OCI-LY1 (cell line): ENCODE measurements at regions not wholly inside any gene's neighbourhood (a gene's known extent, or its start where the extent isn't known, plus 50 kb on each side); places are given as distances from the start of the nearest gene placed in this dataset.

Experiments used
- H2AFZ ChIP-seq: fragments of 200-600 bp; sonication (generic), shearing (Covaris generic); 2 replicates; pipeline ENCODE4 v1.6.0; 2014; ENCODE audit warnings: antibody characterized with exemption, mild to moderate bottlenecking, low read length
- H3F3A ChIP-seq: fragments of 200-600 bp; sonication (generic), shearing (Covaris generic); 2 replicates; pipeline ENCODE4 v1.6.0; 2014; ENCODE audit warnings: mild to moderate bottlenecking, antibody characterized with exemption, low read length, moderate library complexity; ENCODE audit not compliant: insufficient read depth
- H3K27ac ChIP-seq: fragments of 200-600 bp; sonication (generic); 2 replicates; pipeline ENCODE4 v1.5.1; 2014; ENCODE audit warnings: low read length, mixed run types, mild to moderate bottlenecking, low read depth; ENCODE audit not compliant: poor library complexity, severe bottlenecking
- H3K27me3 ChIP-seq: fragments of 200-600 bp; sonication (generic); 2 replicates; pipeline ENCODE4 v1.6.0; 2014; ENCODE audit warnings: antibody characterized with exemption, mild to moderate bottlenecking, low read length, moderate library complexity; ENCODE audit not compliant: insufficient read depth
- H3K36me3 ChIP-seq: fragments of 200-600 bp; sonication (generic); 2 replicates; pipeline ENCODE4 v1.6.1; 2014; ENCODE audit warnings: mild to moderate bottlenecking, antibody characterized with exemption, low read length, moderate library complexity, mixed read lengths; ENCODE audit not compliant: insufficient read depth
- H3K4me1 ChIP-seq: fragments of 200-600 bp; sonication (generic); 2 replicates; pipeline ENCODE4 v1.5.1; 2014; ENCODE audit warnings: mild to moderate bottlenecking, low read length, moderate library complexity; ENCODE audit not compliant: insufficient read depth, severe bottlenecking
- H3K4me2 ChIP-seq: fragments of 200-600 bp; sonication (generic), shearing (Covaris generic); 2 replicates; pipeline ENCODE4 v1.6.1; 2014; ENCODE audit warnings: low read length
- H3K4me3 ChIP-seq: fragments of 200-600 bp; sonication (generic); 2 replicates; pipeline ENCODE4 v1.5.1; 2014; ENCODE audit warnings: low read length, low read depth, mild to moderate bottlenecking, mixed read lengths; ENCODE audit not compliant: poor library complexity, severe bottlenecking
- H3K79me2 ChIP-seq: fragments of 200-600 bp; shearing (Covaris generic); 2 replicates; pipeline ENCODE4 v1.6.1; 2016; ENCODE audit warnings: mixed run types, low read length, mixed read lengths; ENCODE audit not compliant: insufficient read depth
- H3K9ac ChIP-seq: fragments of 200-600 bp; sonication (generic), shearing (Covaris generic); 2 replicates; pipeline ENCODE4 v1.6.1; 2014; ENCODE audit warnings: mild to moderate bottlenecking, low read length, mixed read lengths
- H3K9me2 ChIP-seq: fragments of 200-600 bp; sonication (generic), shearing (Covaris generic); 2 replicates; pipeline ENCODE4 v1.6.1; 2014; ENCODE audit warnings: low read depth, mild to moderate bottlenecking, low read length, mixed read lengths
- H3K9me3 ChIP-seq: fragments of 200-600 bp; shearing (Covaris generic); 2 replicates; pipeline ENCODE4 v1.6.1; 2014; ENCODE audit warnings: low read length, mixed read lengths
- H4K20me1 ChIP-seq: fragments of 200-600 bp; sonication (generic), shearing (Covaris generic); 2 replicates; pipeline ENCODE4 v1.6.0; 2016; ENCODE audit warnings: mild to moderate bottlenecking, low read length; ENCODE audit not compliant: insufficient read depth
- CTCF ChIP-seq: fragments of 200-600 bp; sonication (generic), shearing (Covaris generic); IDR thresholded peaks from 2 replicates; pipeline ENCODE4 v1.5.1; 2017; ENCODE audit warnings: mild to moderate bottlenecking, antibody characterized with exemption, low read length, moderate library complexity, mixed read lengths
- EZH2 ChIP-seq: fragments of 200-600 bp; sonication (generic), shearing (Covaris generic); IDR thresholded peaks from 2 replicates; pipeline ENCODE4 v1.8.0; 2017; ENCODE audit warnings: borderline replicate concordance, mixed run types, mild to moderate bottlenecking, antibody characterized with exemption, low read length, moderate library complexity, mixed read lengths

GRCh38 chr12:61524851-61525250 lies 735.4 kb upstream of the USP15 start:
- H2AFZ ChIP-seq: no peak overlapping the region
- peak overlapping the region; percentile 41; the same call in 1 of the 2 replicates for H3K9ac ChIP-seq
- no peaks in the 10 kb centered on the region for H3K36me3 ChIP-seq
- peak overlapping the region; percentile 64 for H3K4me2 ChIP-seq
- H4K20me1 ChIP-seq: no peaks in the 10 kb centered on the region
- peaks cover 54% of the 10 kb centered on the region for H3K4me1 ChIP-seq
- no peaks in the 10 kb centered on the region for H3K27me3 ChIP-seq
- H3K79me2 ChIP-seq: no peaks in the 10 kb centered on the region
- TF ChIP-seq EZH2 (no peak), CTCF (no peak)
- H3K27ac ChIP-seq: peak overlapping the region; percentile 93
- no peaks in the 10 kb centered on the region for H3K9me2 ChIP-seq
- H3F3A ChIP-seq: no peaks in the 10 kb centered on the region; the same call in 1 of the 2 replicates
- H3K4me3 ChIP-seq: peak overlapping the region; percentile 46
- H3K9me3 ChIP-seq: no peaks in the 10 kb centered on the region

GRCh38 chr12:61525331-61525730 lies 734.9 kb upstream of the USP15 start:
- Histone ChIP-seq H3K79me2 (no peaks in the 10 kb centered on the region), H3K4me3 (peak overlapping the region; percentile 46), H3K9ac (peak overlapping the region; percentile 20; the same call in 1 of the 2 replicates), H3K4me1 (peaks cover 52% of the 10 kb centered on the region), H3F3A (no peaks in the 10 kb centered on the region; the same call in 1 of the 2 replicates), H3K4me2 (peak overlapping the region; percentile 64), H3K27me3 (no peaks in the 10 kb centered on the region), H3K9me2 (no peaks in the 10 kb centered on the region), H3K27ac (peak overlapping the region; percentile 93), H3K36me3 (no peaks in the 10 kb centered on the region), H2AFZ (no peak overlapping the region), H4K20me1 (no peaks in the 10 kb centered on the region), H3K9me3 (no peaks in the 10 kb centered on the region)
- TF ChIP-seq EZH2 (no peak), CTCF (no peak)

GRCh38 chr12:61530456-61530855 lies 729.7 kb upstream of the USP15 start:
- H3K36me3 ChIP-seq: no peaks in the 10 kb centered on the region
- no peaks in the 10 kb centered on the region for H3K79me2 ChIP-seq
- H3K9me3 ChIP-seq: no peaks in the 10 kb centered on the region
- H3K4me1 ChIP-seq: peaks cover 10% of the 10 kb centered on the region
- H3F3A ChIP-seq: no peaks in the 10 kb centered on the region
- no peaks in the 10 kb centered on the region for H3K9me2 ChIP-seq
- no peaks in the 10 kb centered on the region for H3K27me3 ChIP-seq
- TF ChIP-seq CTCF (no peak), EZH2 (no peak)
- no peaks in the 10 kb centered on the region for H4K20me1 ChIP-seq
- no peak overlapping the region for H3K27ac ChIP-seq
- no peak overlapping the region for H3K4me3 ChIP-seq
- no peak overlapping the region for H2AFZ ChIP-seq
- H3K9ac ChIP-seq: no peak overlapping the region
- H3K4me2 ChIP-seq: no peak overlapping the region
